AG10803 (cell line): ENCODE measurements at regions not wholly inside any gene's neighbourhood (a gene's known extent, or its start where the extent isn't known, plus 50 kb on each side); places are given as distances from the start of the nearest gene placed in this dataset.
A peak's percentile ranks its signal among the peaks of the same experiment; 100 is the strongest.

Source experiments
- DNase-seq: peaks from one replicate; pipeline ENCODE4 v3.0.0; 2010; ENCODE audit warnings: low read depth
- H3K4me3 ChIP-seq: 2 replicates; pipeline ENCODE4 v1.5.1; 2011; ENCODE audit warnings: mild to moderate bottlenecking, low read length, control low read depth
- TF ChIP-seq, protein P1 (sequence below): conservative IDR thresholded peaks from 2 replicates; pipeline ENCODE4 v1.5.1; 2011; ENCODE audit warnings: mild to moderate bottlenecking, low read length, control low read depth, inconsistent platforms

DNA sequence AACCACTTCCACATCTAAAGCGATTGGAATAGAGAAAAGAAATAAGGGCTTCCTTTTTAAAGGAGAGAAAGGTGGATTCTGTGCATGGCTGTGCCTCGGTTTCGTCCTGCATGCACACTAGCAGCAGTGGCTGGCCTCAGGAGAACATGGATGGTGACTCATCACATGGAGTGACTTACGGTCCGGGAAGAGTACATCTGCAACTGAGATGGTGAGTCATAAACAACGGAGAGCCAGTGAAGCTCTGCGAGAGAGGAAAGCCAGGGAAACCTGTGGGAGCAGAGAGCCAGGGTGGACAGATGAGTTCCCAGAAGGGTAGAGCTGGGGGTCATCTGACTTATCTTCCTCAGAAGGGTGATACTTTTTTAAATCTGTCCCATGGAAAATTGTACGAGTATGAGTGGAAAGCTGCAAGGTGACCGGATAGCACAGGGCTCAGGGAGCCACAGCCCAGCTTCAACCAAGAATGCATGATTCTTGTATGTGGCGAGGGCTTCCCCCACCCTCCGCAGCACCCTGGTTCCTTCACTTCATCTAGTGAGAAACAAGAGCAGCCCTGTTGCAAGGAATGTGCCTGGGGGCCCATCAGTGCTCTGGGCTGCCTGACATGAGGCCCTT is 259.1 kb downstream of the KLF6 start:
- TF ChIP-seq, protein P1, sequence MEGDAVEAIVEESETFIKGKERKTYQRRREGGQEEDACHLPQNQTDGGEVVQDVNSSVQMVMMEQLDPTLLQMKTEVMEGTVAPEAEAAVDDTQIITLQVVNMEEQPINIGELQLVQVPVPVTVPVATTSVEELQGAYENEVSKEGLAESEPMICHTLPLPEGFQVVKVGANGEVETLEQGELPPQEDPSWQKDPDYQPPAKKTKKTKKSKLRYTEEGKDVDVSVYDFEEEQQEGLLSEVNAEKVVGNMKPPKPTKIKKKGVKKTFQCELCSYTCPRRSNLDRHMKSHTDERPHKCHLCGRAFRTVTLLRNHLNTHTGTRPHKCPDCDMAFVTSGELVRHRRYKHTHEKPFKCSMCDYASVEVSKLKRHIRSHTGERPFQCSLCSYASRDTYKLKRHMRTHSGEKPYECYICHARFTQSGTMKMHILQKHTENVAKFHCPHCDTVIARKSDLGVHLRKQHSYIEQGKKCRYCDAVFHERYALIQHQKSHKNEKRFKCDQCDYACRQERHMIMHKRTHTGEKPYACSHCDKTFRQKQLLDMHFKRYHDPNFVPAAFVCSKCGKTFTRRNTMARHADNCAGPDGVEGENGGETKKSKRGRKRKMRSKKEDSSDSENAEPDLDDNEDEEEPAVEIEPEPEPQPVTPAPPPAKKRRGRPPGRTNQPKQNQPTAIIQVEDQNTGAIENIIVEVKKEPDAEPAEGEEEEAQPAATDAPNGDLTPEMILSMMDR, result no peak
- H3K4me3 ChIP-seq, result no peak overlapping the region
- DNase-seq, result peak; percentile 96

DNA sequence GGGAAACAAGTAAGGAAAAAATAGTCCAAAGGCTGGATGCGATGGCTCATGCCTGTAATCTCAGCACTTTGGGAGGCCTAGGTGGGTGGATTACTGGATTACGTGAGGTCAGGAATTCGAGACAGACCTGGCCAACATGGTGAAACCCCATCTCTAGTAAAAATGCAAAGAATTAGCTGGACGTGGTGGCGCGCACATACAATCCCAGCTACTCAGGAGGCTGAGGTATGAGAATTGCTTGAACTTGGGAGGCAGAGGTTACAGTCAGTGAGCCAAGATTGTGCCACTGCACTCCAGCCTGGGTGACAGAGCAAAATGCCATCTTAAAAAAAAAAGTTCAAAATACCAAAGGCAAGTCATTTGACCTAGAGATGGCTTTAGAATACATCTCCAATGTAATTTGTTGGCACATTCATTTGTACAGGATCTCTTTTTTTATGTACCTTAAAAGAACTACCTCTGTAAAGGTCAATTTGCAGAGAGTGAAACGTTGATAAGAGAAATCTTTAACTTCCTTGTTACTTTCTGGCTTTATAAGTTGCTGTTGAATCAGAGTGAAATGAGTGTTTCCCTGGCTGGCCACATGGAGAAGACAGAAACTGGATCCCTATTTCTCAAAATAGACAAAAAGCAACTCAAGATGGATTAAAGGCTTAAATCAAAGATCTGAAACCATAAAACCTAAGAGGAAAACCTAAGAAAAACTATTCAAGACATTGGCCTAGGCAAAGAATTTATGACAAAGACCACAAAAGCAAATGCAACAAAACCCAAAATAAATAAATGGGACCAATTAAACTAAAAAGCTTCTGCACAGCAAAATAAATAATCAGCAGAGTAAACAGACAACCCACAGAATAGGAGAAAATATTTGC is 260.7 kb downstream of the KLF6 start:
- no peak for DNase-seq
- TF ChIP-seq, protein P1, result no peak; the same call in 1 of the 2 replicates
- no peak overlapping the region for H3K4me3 ChIP-seq

GRCh38 chr10:3523309-3524050 is 261.5 kb downstream of the KLF6 start:
- DNase-seq, result no peak
- TF ChIP-seq, protein P1, result no peak
- H3K4me3 ChIP-seq, result no peak overlapping the region

DNA sequence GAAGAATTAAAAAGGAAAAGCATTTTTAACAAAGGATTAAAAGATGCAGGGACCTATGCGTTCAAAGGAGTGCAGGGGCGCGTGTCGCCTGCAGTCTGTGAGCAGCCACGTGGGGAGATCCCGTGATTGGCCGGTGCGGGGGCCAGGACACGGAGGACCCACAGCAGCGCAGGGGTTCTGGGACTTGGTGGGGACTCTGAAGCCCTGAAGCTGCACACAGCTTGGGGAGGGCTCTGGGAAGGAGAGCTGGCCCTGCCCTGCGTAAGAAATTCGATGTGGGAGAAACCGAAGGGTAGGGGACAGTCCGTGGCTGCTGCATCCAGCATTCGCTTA is 268.1 kb downstream of the KLF6 start:
- DNase-seq, result no peak
- H3K4me3 ChIP-seq, result no peak overlapping the region
- TF ChIP-seq, protein P1, result no peak

GRCh38 chr10:3516234-3516922 is 268.6 kb downstream of the KLF6 start:
- TF ChIP-seq, protein P1, result no peak
- peak; percentile 63 for DNase-seq

GRCh38 chr10:3514691-3515090 is 270.3 kb downstream of the KLF6 start:
- no peak for DNase-seq
- TF ChIP-seq, protein P1, result no peak
- no peak overlapping the region for H3K4me3 ChIP-seq

More at GRCh38 chr10:3516234-3516922, 268.6 kb downstream of the KLF6 start:
- no peak overlapping the region for H3K4me3 ChIP-seq
